Testis (tissue), 2 donors: ENCODE measurements at regions not wholly inside any gene's neighbourhood (a gene's known extent, or its start where the extent isn't known, plus 50 kb on each side); places are given as distances from the start of the nearest gene placed in this dataset.

ENCODE experiments used
- DNase-seq: peaks from one replicate; pipeline ENCODE4 v3.0.0-alpha.2; 2019
- H3K27ac ChIP-seq, 2 donors: fragments of 200-600 bp; sonication (generic); one replicate each; pipeline ENCODE4 v1.5.1; 2019
- H3K27me3 ChIP-seq: fragments of 200-600 bp; sonication (generic); one replicate; pipeline ENCODE4 v1.5.1; 2019
- H3K36me3 ChIP-seq: fragments of 200-600 bp; sonication (generic); one replicate; pipeline ENCODE4 v1.5.1; 2017; ENCODE audit warnings: low read depth; ENCODE audit errors: missing control alignments
- H3K4me1 ChIP-seq: fragments of 200-600 bp; sonication (generic); one replicate; pipeline ENCODE4 v1.5.1; 2019
- H3K4me3 ChIP-seq, 2 donors: fragments of 200-600 bp; sonication (generic); one replicate each; pipeline ENCODE4 v1.5.1; 2017 to 2019
- H3K9me3 ChIP-seq: fragments of 200-600 bp; sonication (generic); one replicate; pipeline ENCODE4 v1.5.1; 2017
- CTCF ChIP-seq, 3 experiments: fragments of 450-650 bp in 2 of 3; fragments of 200-600 bp in 1 of 3; sonication (generic) in 1 of 3; IDR thresholded peaks; one replicate each; pipeline ENCODE4 v1.5.1; 2016 to 2019; ENCODE audit warnings: antibody characterized with exemption in 3 of 3, mild to moderate bottlenecking in 2 of 3, moderate library complexity in 1 of 3
- POLR2A ChIP-seq: fragments of 450-650 bp; IDR thresholded peaks from one replicate; pipeline ENCODE4 v1.6.1; 2017; ENCODE audit warnings: antibody characterized with exemption, mild to moderate bottlenecking, moderate library complexity
- WGBS, 2 donors: methylation state at CpG; one replicate each; pipeline ENCODE4 v1.1.5; 2018; 5-methylcytosine and 5-hydroxymethylcytosine counted together
- intact Hi-C: fragments of 100-400 bp; cut with DNase I; formaldehyde crosslinking; loops from one replicate; pipeline ENCODE4 v1.15.1; 2023; ENCODE audit warnings: low total_unique reads

- WGBS, 2 donors = 81% methylated on average over 8 of the region's 8 CpGs
- Histone ChIP-seq H3K27ac (no peak overlapping the region), H3K27me3 (no peaks in the 10 kb centered on the region), H3K4me3 (no peak overlapping the region), H3K36me3 (no peaks in the 10 kb centered on the region), H3K4me1 (no peaks in the 10 kb centered on the region), H3K9me3 (no peaks in the 10 kb centered on the region)
- intact Hi-C loops = no loop called here
- TF ChIP-seq CTCF (IDR thresholded peaks at IDR 0.05) (no peak), POLR2A (no peak)
- no peak for DNase-seq
Observed at GRCh38 chr2:56476509-56477071, 292.8 kb downstream of the CCDC85A start.

DNA sequence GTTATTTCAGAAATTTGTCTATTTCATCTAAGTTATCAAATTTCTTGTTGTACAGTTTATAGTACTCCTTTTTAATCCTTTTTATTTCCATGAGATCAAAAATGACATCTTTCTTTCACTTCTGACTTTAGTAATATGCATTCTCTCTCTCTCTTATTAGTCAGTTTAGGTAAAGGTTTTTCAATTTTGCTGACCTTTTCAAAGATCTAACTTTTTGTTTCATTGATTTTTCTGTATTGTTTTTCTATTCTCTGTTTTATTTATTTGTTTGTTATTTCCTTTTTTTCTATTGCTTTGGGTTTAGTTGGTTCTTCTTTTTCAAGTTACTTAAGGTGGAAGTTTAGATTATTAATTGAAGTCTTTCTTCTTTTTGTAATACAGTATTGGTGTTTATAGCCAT lies 294.2 kb downstream of the CCDC85A start:
- Histone ChIP-seq H3K4me3 (no peak overlapping the region), H3K36me3 (no peaks in the 10 kb centered on the region), H3K27ac (no peak overlapping the region), H3K4me1 (no peaks in the 10 kb centered on the region), H3K27me3 (no peaks in the 10 kb centered on the region), H3K9me3 (no peaks in the 10 kb centered on the region)
- TF ChIP-seq POLR2A = no peak
- TF ChIP-seq CTCF (IDR thresholded peaks at IDR 0.05) = no peak
- DNase-seq = no peak
- intact Hi-C loops = no loop called here

GRCh38 chr2:56483081-56483480 lies 299.3 kb downstream of the CCDC85A start:
- DNase-seq = no peak
- TF ChIP-seq POLR2A (no peak), CTCF (IDR thresholded peaks at IDR 0.05) (no peak)
- Histone ChIP-seq H3K4me1 (no peaks in the 10 kb centered on the region), H3K4me3 (no peak overlapping the region), H3K36me3 (no peaks in the 10 kb centered on the region), H3K9me3 (no peaks in the 10 kb centered on the region), H3K27ac (no peak overlapping the region), H3K27me3 (no peaks in the 10 kb centered on the region)
- 65 to 68% methylated on average over 2 of the region's 2 CpGs for WGBS, 2 donors
- intact Hi-C loops = loop anchor here (5.0 kb wide), 1 partner anchor 44 kb away; no protein-coding TSS in a partner anchor

DNA sequence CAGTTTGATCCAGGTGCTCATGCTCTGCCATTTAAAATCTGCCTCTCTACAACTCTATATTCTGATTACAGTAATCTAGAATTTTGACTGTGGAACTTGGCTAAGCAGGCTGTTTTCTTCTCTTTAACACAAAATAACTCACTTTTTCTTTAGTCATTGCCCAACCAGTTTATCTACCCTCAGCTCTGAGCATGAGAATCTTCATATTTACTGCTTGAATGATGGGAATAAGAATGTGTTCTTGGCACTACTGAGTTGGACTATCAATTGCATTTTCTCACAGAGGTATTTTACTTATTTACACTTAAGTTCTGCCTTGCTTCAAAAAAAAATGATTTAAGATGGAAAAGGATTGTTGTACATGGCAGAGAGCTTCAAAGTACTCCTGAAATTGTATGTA lies 301.1 kb downstream of the CCDC85A start:
- DNase-seq = no peak
- H3K27me3 ChIP-seq = no peaks in the 10 kb centered on the region
- H3K9me3 ChIP-seq = no peaks in the 10 kb centered on the region
- H3K36me3 ChIP-seq = no peaks in the 10 kb centered on the region
- TF ChIP-seq CTCF (IDR thresholded peaks at IDR 0.05) = no peak
- no peak overlapping the region for H3K27ac ChIP-seq
- intact Hi-C loops = loop anchor here (5.0 kb wide), 1 partner anchor 42 kb away; no protein-coding TSS in a partner anchor
- no peaks in the 10 kb centered on the region for H3K4me1 ChIP-seq
- no peak overlapping the region for H3K4me3 ChIP-seq

DNA sequence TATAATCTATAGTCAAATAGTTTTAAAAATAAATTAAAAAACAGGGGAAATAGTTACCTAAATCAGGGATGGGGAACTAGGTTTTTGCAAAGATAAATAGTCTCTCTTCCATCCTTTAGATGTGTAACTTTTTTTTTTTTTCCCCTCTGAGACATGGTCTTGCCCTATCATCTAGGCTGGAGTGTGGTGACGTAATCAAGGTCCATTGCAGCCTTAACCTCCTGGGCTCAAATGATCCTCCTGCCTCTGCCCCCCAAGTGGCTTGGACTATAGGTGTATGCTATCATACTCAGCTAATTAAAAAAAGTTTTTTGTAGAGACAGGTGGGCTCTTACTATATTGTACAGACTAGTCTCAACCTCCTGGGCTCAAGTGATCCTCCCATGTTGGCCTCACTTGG lies 316.5 kb downstream of the CCDC85A start:
- intact Hi-C loops = no loop called here
- Histone ChIP-seq H3K27ac (no peak overlapping the region), H3K27me3 (no peaks in the 10 kb centered on the region), H3K4me1 (no peaks in the 10 kb centered on the region), H3K9me3 (no peaks in the 10 kb centered on the region), H3K36me3 (no peaks in the 10 kb centered on the region), H3K4me3 (no peak overlapping the region)
- DNase-seq = no peak
- TF ChIP-seq CTCF (IDR thresholded peaks at IDR 0.05) = no peak
- no peak for TF ChIP-seq POLR2A
- WGBS, 2 donors = 90 to 92% methylated on average over 1 of the region's 1 CpG
